ENCODE measurements at regions not wholly inside any gene's neighbourhood (a gene's known extent, or its start where the extent isn't known, plus 50 kb on each side); places are given as distances from the start of the nearest gene placed in this dataset.

DNA sequence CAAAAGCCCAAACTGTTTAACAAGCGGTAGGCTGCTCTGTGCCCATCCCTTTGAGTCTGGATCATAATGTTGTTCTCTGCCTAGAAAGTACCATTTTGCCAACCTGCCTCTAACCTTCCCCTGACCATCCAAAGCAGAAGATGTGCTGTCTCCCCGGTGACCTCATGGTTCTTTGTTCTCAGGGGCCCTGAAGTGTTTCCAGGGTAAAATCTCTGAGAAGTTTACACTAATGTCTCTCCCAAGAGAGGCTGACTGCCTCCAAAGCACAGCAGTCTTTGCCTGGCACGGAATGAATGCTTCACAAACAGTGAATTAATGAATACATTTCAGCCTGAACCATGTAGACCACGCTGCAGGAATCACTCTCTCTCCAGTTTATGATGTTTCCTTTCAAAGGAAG lies 523.8 kb upstream of the CELF2 start:
- Histone ChIP-seq H3K4me1 (ENCODE audit: control insufficient read depth in 2 of 3, insufficient read depth in 2 of 3, low read depth in 1 of 3, low read length in 3 of 3) (no peaks in the 10 kb centered on the region), H3K9ac (ENCODE audit: low read length in 3 of 3) (no peak overlapping the region), H3K27me3 (ENCODE audit: control insufficient read depth, insufficient read depth, low read length) (no peaks in the 10 kb centered on the region), H3K9me3 (ENCODE audit: control insufficient read depth in 2 of 3, insufficient read depth in 1 of 3, low read length in 3 of 3) (no peaks in the 10 kb centered on the region), H3K36me3 (ENCODE audit: control insufficient read depth in 2 of 3, insufficient read depth in 3 of 3, low read length in 3 of 3) (no peaks in the 10 kb centered on the region), H3K4me3 (ENCODE audit: low read length in 3 of 3) (no peak overlapping the region), H3K27ac (ENCODE audit: low read depth in 2 of 2, low read length in 2 of 2) (no peak overlapping the region)
- FAIRE-seq (no peak), DNase-seq (no peak)
- intact Hi-C loops (cut with DNase I): no loop called here
- TF ChIP-seq, protein P1, sequence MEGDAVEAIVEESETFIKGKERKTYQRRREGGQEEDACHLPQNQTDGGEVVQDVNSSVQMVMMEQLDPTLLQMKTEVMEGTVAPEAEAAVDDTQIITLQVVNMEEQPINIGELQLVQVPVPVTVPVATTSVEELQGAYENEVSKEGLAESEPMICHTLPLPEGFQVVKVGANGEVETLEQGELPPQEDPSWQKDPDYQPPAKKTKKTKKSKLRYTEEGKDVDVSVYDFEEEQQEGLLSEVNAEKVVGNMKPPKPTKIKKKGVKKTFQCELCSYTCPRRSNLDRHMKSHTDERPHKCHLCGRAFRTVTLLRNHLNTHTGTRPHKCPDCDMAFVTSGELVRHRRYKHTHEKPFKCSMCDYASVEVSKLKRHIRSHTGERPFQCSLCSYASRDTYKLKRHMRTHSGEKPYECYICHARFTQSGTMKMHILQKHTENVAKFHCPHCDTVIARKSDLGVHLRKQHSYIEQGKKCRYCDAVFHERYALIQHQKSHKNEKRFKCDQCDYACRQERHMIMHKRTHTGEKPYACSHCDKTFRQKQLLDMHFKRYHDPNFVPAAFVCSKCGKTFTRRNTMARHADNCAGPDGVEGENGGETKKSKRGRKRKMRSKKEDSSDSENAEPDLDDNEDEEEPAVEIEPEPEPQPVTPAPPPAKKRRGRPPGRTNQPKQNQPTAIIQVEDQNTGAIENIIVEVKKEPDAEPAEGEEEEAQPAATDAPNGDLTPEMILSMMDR (IDR thresholded peaks at IDR 0.05; ENCODE audit: borderline replicate concordance, extremely low read depth, insufficient read depth): no peak

DNA sequence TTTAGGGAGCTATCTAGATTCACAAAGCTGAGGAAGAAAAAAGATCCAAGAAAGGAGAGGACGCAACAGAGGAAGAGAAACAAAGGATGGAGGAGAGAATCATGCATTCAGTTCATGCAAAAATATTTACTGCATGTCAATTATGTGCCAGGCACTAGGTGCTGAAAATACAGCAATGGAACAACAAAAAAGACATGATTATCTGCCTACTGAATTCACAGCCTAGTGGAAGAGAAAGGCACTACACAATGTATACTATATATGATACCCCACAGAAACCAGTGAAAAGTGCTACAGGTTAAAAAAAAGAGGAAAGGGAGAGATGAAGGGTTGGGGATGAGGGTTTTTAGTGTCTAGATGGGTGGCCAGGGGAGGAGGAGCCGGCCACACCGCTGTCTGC lies 520.4 kb upstream of the CELF2 start:
- no peak overlapping the region for H3K9ac ChIP-seq (ENCODE audit: low read length in 3 of 3)
- H3K4me3 ChIP-seq (ENCODE audit: low read length in 3 of 3): no peak overlapping the region
- H3K27me3 ChIP-seq (ENCODE audit: control insufficient read depth, insufficient read depth, low read length): no peaks in the 10 kb centered on the region
- H3K27ac ChIP-seq (ENCODE audit: low read depth in 2 of 2, low read length in 2 of 2): no peak overlapping the region
- intact Hi-C loops (cut with DNase I): no loop called here
- H3K9me3 ChIP-seq (ENCODE audit: control insufficient read depth in 2 of 3, insufficient read depth in 1 of 3, low read length in 3 of 3): no peaks in the 10 kb centered on the region
- DNase-seq (no peak), FAIRE-seq (no peak)
- TF ChIP-seq, protein P1 (IDR thresholded peaks at IDR 0.05; ENCODE audit: borderline replicate concordance, extremely low read depth, insufficient read depth): no peak
- no peaks in the 10 kb centered on the region for H3K4me1 ChIP-seq (ENCODE audit: control insufficient read depth in 2 of 3, insufficient read depth in 2 of 3, low read depth in 1 of 3, low read length in 3 of 3)
- no peaks in the 10 kb centered on the region for H3K36me3 ChIP-seq (ENCODE audit: control insufficient read depth in 2 of 3, insufficient read depth in 3 of 3, low read length in 3 of 3)

DNA sequence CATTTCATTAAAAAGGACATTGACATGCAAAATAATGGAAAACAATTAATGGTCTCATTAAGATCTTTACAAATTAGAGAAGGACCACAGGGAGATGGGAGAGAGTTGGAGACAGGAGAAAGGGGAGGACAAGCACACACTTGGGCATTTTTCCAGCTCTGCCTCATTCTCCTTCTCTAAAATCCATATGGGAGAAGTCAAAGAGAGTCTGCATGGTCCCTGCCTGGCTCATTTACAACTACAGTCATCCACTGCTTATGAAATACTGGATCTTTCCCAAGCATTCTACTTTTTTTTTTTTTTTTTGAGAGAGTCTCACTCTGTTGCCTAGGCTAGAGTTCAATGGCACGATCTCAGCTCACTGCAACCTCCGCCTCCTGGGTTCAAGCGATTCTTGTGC lies 518.9 kb upstream of the CELF2 start:
- no peaks in the 10 kb centered on the region for H3K27me3 ChIP-seq (ENCODE audit: control insufficient read depth, insufficient read depth, low read length)
- no peak overlapping the region for H3K9ac ChIP-seq (ENCODE audit: low read length in 3 of 3)
- no peak overlapping the region for H3K4me3 ChIP-seq (ENCODE audit: low read length in 3 of 3)
- TF ChIP-seq, protein P1 (IDR thresholded peaks at IDR 0.05; ENCODE audit: borderline replicate concordance, extremely low read depth, insufficient read depth): no peak
- intact Hi-C loops (cut with DNase I): no loop called here
- DNase-seq (no peak), FAIRE-seq (no peak)
- no peaks in the 10 kb centered on the region for H3K4me1 ChIP-seq (ENCODE audit: control insufficient read depth in 2 of 3, insufficient read depth in 2 of 3, low read depth in 1 of 3, low read length in 3 of 3)
- H3K9me3 ChIP-seq (ENCODE audit: control insufficient read depth in 2 of 3, insufficient read depth in 1 of 3, low read length in 3 of 3): no peaks in the 10 kb centered on the region
- H3K27ac ChIP-seq (ENCODE audit: low read depth in 2 of 2, low read length in 2 of 2): no peak overlapping the region
- no peaks in the 10 kb centered on the region for H3K36me3 ChIP-seq (ENCODE audit: control insufficient read depth in 2 of 3, insufficient read depth in 3 of 3, low read length in 3 of 3)

DNA sequence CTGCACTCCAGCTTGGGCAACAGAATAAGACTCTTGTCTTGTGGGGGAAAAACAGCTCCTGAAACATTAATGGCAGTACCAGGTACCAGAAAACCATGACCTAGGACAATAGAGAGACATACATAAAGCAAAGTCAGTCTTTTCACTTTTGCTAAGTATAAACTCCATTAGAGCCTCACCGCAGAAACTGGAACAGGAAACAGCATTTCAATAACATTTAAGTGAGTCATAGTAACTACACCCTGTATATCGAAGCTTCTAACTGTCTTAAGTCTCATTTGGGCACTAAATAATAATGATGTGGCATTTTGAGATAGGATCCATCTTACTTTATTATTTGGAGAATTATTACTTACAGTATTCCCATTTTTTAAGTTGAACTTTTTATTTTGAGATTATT lies 517.8 kb upstream of the CELF2 start:
- Histone ChIP-seq H3K9me3 (ENCODE audit: control insufficient read depth in 2 of 3, insufficient read depth in 1 of 3, low read length in 3 of 3) (no peaks in the 10 kb centered on the region), H3K9ac (ENCODE audit: low read length in 3 of 3) (no peak overlapping the region), H3K4me3 (ENCODE audit: low read length in 3 of 3) (no peak overlapping the region), H3K36me3 (ENCODE audit: control insufficient read depth in 2 of 3, insufficient read depth in 3 of 3, low read length in 3 of 3) (no peaks in the 10 kb centered on the region), H3K27ac (ENCODE audit: low read depth in 2 of 2, low read length in 2 of 2) (no peak overlapping the region), H3K27me3 (ENCODE audit: control insufficient read depth, insufficient read depth, low read length) (no peaks in the 10 kb centered on the region), H3K4me1 (ENCODE audit: control insufficient read depth in 2 of 3, insufficient read depth in 2 of 3, low read depth in 1 of 3, low read length in 3 of 3) (no peaks in the 10 kb centered on the region)
- intact Hi-C loops (cut with DNase I): no loop called here
- FAIRE-seq (no peak), DNase-seq (no peak)
- TF ChIP-seq, protein P1 (IDR thresholded peaks at IDR 0.05; ENCODE audit: borderline replicate concordance, extremely low read depth, insufficient read depth): no peak

Data from kidney (tissue), 13 donors.